Transverse colon (tissue), 4 donors: ENCODE measurements at regions not wholly inside any gene's neighbourhood (a gene's known extent, or its start where the extent isn't known, plus 50 kb on each side); places are given as distances from the start of the nearest gene placed in this dataset.

Source experiments
- DNase-seq: peaks from one replicate; pipeline ENCODE4 v3.0.0-alpha.2; 2019
- H3K27ac ChIP-seq, 4 donors: fragments of 200-600 bp; sonication (generic); 2 replicates each; pipeline ENCODE4 v1.5.1; 2016 to 2018; ENCODE audit warnings: inconsistent platforms in 4 of 4
- H3K27me3 ChIP-seq: fragments of 200-600 bp; sonication (generic); 2 replicates; pipeline ENCODE4 v1.5.1; 2017; ENCODE audit warnings: inconsistent platforms
- H3K36me3 ChIP-seq, 4 donors: fragments of 200-600 bp; sonication (generic); 2 replicates each; pipeline ENCODE4 v1.5.1; 2017 to 2019; ENCODE audit warnings: inconsistent platforms in 4 of 4
- H3K4me1 ChIP-seq, 4 donors: fragments of 200-600 bp; sonication (generic); 2 replicates each; pipeline ENCODE4 v1.5.1; 2017 to 2020; ENCODE audit warnings: inconsistent platforms in 4 of 4
- H3K4me3 ChIP-seq, 4 donors: fragments of 200-600 bp; sonication (generic); 1 replicate in 1 of 4; 2 replicates in 3 of 4; pipeline versions ENCODE4 v1.5.1 to v1.6.1; 2017 to 2019; ENCODE audit warnings: inconsistent platforms in 4 of 4
- H3K9me3 ChIP-seq, 2 donors: fragments of 200-600 bp; sonication (generic); 2 replicates each; pipeline ENCODE4 v1.5.1; 2017 to 2019; ENCODE audit warnings: inconsistent platforms in 2 of 2
- EP300 ChIP-seq: sonication (generic); formaldehyde crosslinking; IDR thresholded peaks from one replicate; pipeline ENCODE4 v1.6.1; 2017; ENCODE audit warnings: antibody characterized with exemption, low read depth
- POLR2A ChIP-seq: fragments of 450-650 bp; IDR thresholded peaks from one replicate; pipeline ENCODE4 v1.6.1; 2016; ENCODE audit warnings: antibody characterized with exemption, mild to moderate bottlenecking, moderate library complexity
- POLR2AphosphoS5 ChIP-seq, 3 donors: sonication (generic); formaldehyde crosslinking; IDR thresholded peaks; one replicate each; pipeline ENCODE4 v1.6.1; 2016; ENCODE audit warnings: antibody characterized with exemption in 3 of 3
- WGBS, 2 donors: methylation state at CpG; one replicate each; pipeline ENCODE4 v1.1.5; 2018; ENCODE audit warnings: low coverage in 1 of 2; 5-methylcytosine and 5-hydroxymethylcytosine counted together
- in situ Hi-C, 4 donors: fragments of 200-750 bp; cut with MboI; loops; one replicate each; pipeline versions ENCODE4 v1.15.0 to v1.15.1; 2017; ENCODE audit warnings: low sequenced_read_pairs in 3 of 4, low pct_ligation_motif_present in 1 of 4, low pct_unique_long_range_greater_than_20kb in 1 of 4
- intact Hi-C: fragments of 100-400 bp; cut with DNase I; formaldehyde crosslinking; loops from one replicate; pipeline ENCODE4 v1.15.1; 2023; ENCODE audit warnings: low total_unique reads
- TF ChIP-seq, protein P1 (sequence below), 5 experiments: fragments of 200-600 bp in 3 of 5; fragments of 450-650 bp in 2 of 5; sonication (generic) in 3 of 5; IDR thresholded peaks; 1 replicate in 2 of 5; 2 replicates in 3 of 5; pipeline ENCODE4 v1.5.1; 2016 to 2017; ENCODE audit warnings: antibody characterized with exemption in 5 of 5, inconsistent platforms in 3 of 5, mild to moderate bottlenecking in 2 of 5, moderate library complexity in 1 of 5

DNA sequence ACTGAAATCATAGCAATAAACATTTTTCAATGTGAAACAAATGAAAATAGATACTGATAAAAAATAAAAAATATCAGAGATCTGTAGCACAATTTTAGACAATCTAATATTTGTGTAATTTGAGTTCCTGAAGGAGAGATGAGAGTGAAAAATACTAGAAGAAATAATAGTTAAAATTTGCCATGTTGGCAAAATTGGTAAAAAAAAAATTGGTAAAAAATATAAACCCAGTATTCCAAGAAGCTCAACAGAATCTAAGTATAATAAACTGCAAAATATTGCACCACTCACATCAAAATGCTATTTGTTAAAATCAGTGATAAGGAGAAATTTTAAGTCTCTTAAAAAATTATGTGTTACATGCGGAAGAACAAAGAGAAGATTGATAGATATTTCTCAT lies 1680.7 kb downstream of the PCDH7 start:
- Histone ChIP-seq H3K4me3 (no peak overlapping the region), H3K27ac (no peak overlapping the region), H3K4me1 (no peaks in the 10 kb centered on the region), H3K9me3 (no peaks in the 10 kb centered on the region), H3K36me3 (no peaks in the 10 kb centered on the region), H3K27me3 (no peaks in the 10 kb centered on the region)
- in situ Hi-C loops: no loop called here
- intact Hi-C loops: no loop called here
- no peak for DNase-seq
- no peak for TF ChIP-seq POLR2A
- TF ChIP-seq, protein P1, sequence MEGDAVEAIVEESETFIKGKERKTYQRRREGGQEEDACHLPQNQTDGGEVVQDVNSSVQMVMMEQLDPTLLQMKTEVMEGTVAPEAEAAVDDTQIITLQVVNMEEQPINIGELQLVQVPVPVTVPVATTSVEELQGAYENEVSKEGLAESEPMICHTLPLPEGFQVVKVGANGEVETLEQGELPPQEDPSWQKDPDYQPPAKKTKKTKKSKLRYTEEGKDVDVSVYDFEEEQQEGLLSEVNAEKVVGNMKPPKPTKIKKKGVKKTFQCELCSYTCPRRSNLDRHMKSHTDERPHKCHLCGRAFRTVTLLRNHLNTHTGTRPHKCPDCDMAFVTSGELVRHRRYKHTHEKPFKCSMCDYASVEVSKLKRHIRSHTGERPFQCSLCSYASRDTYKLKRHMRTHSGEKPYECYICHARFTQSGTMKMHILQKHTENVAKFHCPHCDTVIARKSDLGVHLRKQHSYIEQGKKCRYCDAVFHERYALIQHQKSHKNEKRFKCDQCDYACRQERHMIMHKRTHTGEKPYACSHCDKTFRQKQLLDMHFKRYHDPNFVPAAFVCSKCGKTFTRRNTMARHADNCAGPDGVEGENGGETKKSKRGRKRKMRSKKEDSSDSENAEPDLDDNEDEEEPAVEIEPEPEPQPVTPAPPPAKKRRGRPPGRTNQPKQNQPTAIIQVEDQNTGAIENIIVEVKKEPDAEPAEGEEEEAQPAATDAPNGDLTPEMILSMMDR (IDR thresholded peaks at IDR 0.05): no peak
- no peak for TF ChIP-seq POLR2AphosphoS5 (IDR thresholded peaks at IDR 0.05)
- WGBS, 2 donors: 95 to 100% methylated on average over 1 of the region's 1 CpG

DNA sequence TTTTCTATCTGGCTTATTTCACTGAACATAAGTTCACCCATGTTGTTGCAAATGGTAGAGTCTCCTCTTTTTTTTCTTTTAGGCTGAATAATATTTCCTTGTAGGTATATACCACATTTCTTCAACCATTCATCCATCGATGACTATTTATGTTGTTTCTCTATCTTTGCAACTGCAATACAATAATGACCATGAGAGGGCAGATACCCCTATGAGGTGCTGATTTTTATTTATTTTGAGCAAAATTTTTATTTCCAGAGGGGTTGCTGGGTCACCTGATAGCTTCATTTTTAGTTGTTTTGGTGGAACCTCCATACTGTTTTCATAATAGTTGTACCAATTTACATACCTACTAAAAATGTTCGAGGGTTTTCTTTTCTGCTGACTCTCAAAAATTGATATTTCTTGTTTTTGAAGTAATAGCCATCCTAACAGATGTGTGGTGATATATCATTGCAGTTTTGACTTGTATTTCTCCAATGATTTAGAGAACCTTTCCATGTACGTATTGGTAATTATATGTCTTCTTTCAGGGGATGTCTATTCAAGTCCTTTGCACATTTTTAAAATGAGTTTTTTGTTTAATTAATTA lies 1697.0 kb downstream of the PCDH7 start:
- Histone ChIP-seq H3K4me1 (no peaks in the 10 kb centered on the region), H3K9me3 (peaks cover 0 to 3% of the 10 kb centered on the region in 2 donors), H3K27me3 (no peaks in the 10 kb centered on the region), H3K4me3 (no peak overlapping the region), H3K36me3 (no peaks in the 10 kb centered on the region), H3K27ac (no peak overlapping the region)
- TF ChIP-seq EP300 (no peak), POLR2A (no peak), POLR2AphosphoS5 (IDR thresholded peaks at IDR 0.05) (no peak)
- TF ChIP-seq, protein P1 (IDR thresholded peaks at IDR 0.05): no peak
- WGBS, 2 donors: 71 to 91% methylated on average over 3 of the region's 3 CpGs
- intact Hi-C loops: no loop called here
- no peak for DNase-seq
- in situ Hi-C loops: no loop called here

DNA sequence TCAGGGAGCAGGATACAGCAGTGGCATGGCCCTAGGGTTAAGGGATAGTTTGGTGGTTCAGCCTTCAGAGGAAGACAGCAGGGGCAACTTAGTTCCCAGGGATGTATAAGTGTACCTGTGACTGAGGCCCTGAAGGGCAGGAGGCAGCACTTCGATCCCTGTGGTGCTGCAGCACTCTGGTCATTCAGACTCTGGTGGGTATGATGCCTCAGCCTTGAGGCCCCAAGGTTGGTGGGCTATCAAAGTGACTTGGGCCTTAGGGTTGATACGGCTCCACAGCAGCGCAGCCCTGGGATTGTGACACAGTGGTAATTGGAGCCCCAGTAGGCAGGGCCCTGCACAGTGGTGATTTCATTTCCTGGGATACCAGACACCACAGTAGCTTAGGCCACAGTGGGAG lies 1703.1 kb downstream of the PCDH7 start:
- WGBS, 2 donors: 79% methylated on average over 3 of the region's 3 CpGs; no CpG with 5 or more reads in 1 of the 2 donors
- no peaks in the 10 kb centered on the region for H3K36me3 ChIP-seq
- no peak overlapping the region for H3K4me3 ChIP-seq
- TF ChIP-seq, protein P1 (IDR thresholded peaks at IDR 0.05): no peak
- TF ChIP-seq POLR2AphosphoS5 (IDR thresholded peaks at IDR 0.05) (no peak), POLR2A (no peak), EP300 (no peak)
- in situ Hi-C loops: no loop called here
- H3K27me3 ChIP-seq: no peaks in the 10 kb centered on the region
- intact Hi-C loops: no loop called here
- no peak for DNase-seq
- H3K4me1 ChIP-seq: no peaks in the 10 kb centered on the region
- no peak overlapping the region for H3K27ac ChIP-seq
- H3K9me3 ChIP-seq: peaks cover 0 to 9% of the 10 kb centered on the region in 2 donors

DNA sequence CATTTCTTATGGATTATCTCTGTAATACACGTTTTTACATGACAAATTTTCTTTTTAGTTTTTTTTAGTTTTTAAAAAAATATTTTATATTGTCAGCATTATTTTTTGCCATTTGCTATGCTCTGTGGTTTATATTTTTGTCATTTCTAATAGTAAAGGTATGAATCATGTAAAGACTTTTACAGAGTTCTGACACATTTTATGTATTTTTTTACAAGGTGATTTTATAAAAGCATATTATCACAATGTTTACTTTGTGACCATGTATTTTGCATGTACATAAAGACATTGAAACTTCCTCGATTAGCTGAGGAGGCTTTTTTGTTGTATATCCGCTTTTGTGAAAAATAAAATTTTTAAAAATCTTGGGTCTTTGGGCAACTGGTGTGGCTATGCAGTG lies 1705.1 kb downstream of the PCDH7 start:
- no peaks in the 10 kb centered on the region for H3K27me3 ChIP-seq
- peaks cover 0 to 9% of the 10 kb centered on the region in 2 donors for H3K9me3 ChIP-seq
- no peak for DNase-seq
- H3K4me3 ChIP-seq: no peak overlapping the region
- in situ Hi-C loops (no loop called here), intact Hi-C loops (no loop called here)
- WGBS, 2 donors: 66% methylated on average over 3 of the region's 3 CpGs
- H3K4me1 ChIP-seq: no peaks in the 10 kb centered on the region
- H3K27ac ChIP-seq: no peak overlapping the region
- TF ChIP-seq, protein P1 (IDR thresholded peaks at IDR 0.05): no peak
- no peak for TF ChIP-seq EP300
- no peak for TF ChIP-seq POLR2A
- TF ChIP-seq POLR2AphosphoS5 (IDR thresholded peaks at IDR 0.05): no peak
- no peaks in the 10 kb centered on the region for H3K36me3 ChIP-seq
